ENCODE measurements at regions not wholly inside any gene's neighbourhood (a gene's known extent, or its start where the extent isn't known, plus 50 kb on each side); places are given as distances from the start of the nearest gene placed in this dataset.

DNA sequence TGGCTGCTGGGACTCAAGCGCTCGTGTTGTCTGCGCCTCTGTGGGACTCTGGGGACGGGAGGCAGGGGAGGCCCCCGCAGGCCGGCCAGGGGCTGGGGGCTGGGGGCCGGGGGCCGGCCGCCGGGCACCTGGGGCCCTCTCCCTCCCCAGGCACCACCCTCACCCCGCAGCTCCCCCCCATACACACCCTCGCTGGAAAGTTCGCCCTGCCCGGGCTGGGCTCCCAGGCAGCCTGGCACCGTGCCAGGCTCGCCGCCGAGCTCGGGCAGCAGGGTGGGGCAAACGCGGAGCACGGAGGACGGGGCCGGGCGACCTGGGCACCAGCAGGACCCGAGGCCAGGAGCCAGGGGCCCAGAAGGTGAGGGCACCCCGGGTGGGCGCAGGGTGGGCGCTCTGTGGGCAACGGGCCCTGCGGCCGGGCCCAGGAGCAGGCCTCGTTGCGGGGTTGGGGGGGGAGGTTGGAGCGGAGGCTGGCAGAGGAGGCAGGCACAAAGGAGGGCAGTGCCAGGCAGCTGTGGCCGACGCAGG lies 76.7 kb upstream of the WNT7B start (continued):
- TF ChIP-seq ZNF70 (CRISPR knock-in tag; IDR thresholded peaks at IDR 0.05), result no peak
- TF ChIP-seq ZFP30 (CRISPR knock-in tag; IDR thresholded peaks at IDR 0.05), result no peak
- no peak for TF ChIP-seq BACH2 (CRISPR knock-in tag; IDR thresholded peaks at IDR 0.05; ENCODE audit: borderline replicate concordance)
- no peak for TF ChIP-seq OSR1 (CRISPR knock-in tag; IDR thresholded peaks at IDR 0.05)
- TF ChIP-seq POU6F1 (CRISPR knock-in tag; IDR thresholded peaks at IDR 0.05; ENCODE audit: borderline replicate concordance, low read depth), result no peak
- no peak for TF ChIP-seq TOX (CRISPR knock-in tag; IDR thresholded peaks at IDR 0.05; ENCODE audit: borderline replicate concordance)
- no peak for TF ChIP-seq ZFP3 (CRISPR knock-in tag; IDR thresholded peaks at IDR 0.05)
- no peak for TF ChIP-seq PPARA (CRISPR knock-in tag; IDR thresholded peaks at IDR 0.05; ENCODE audit: borderline replicate concordance)

GRCh38 chr22:46054091-46055073 lies 77.4 kb upstream of the WNT7B start:
- ATAC-seq, result peak; percentile 68
- TF ChIP-seq GLIS3 (CRISPR knock-in tag; IDR thresholded peaks at IDR 0.05), result peak; percentile 49; the same call in 1 of the 2 replicates
- TF ChIP-seq ESRRG (CRISPR knock-in tag; IDR thresholded peaks at IDR 0.05), result no peak
- TF ChIP-seq CREB5 (CRISPR knock-in tag; IDR thresholded peaks at IDR 0.05; ENCODE audit: low read depth), result no peak
- peak; percentile 41; the same call in 1 of the 2 replicates for TF ChIP-seq CSDC2 (CRISPR knock-in tag; IDR thresholded peaks at IDR 0.05)

DNA sequence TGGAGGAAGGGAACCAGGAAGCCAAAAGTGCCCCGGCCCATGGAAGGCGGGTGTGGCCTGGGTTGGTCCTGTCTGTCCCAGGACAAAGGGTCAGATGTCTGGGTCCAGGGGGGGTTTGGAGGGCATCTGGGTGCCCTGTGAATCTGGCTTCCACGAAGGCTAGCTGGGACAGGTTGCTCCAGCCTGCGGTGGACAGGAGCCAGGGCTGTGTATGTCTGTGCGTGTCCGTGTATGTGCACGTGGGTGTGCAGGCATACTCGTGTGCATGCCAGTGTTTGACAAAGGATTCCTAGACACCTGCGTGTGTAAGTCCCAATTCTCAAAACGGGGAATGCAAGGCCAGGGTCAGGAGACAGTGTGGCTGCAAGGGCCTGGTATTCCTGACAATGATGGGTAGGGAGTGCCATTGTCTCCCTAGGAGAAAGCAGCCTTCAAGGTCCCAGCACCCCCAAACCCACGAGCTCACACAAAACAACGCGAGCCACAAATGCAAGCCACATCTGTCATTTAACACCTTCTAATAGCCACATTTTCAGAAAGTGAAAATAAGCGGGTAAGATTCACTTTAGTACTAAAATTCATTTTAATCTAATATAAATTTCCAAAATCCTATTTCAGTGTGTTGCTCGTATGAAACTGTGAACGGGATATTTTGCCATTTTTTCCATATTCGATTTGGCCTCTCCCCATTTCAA lies 78.4 kb upstream of the WNT7B start:
- ATAC-seq, result no peak; the same call in 2 of the 3 replicates
- no peak for TF ChIP-seq ARNTL (CRISPR knock-in tag; IDR thresholded peaks at IDR 0.05; ENCODE audit: borderline replicate concordance, low read depth)
- TF ChIP-seq PPARA (CRISPR knock-in tag; IDR thresholded peaks at IDR 0.05; ENCODE audit: borderline replicate concordance), result no peak
- TF ChIP-seq ZNF8 (CRISPR knock-in tag; IDR thresholded peaks at IDR 0.05), result no peak
- TF ChIP-seq CSDC2 (CRISPR knock-in tag; IDR thresholded peaks at IDR 0.05), result no peak
- TF ChIP-seq OSR1 (CRISPR knock-in tag; IDR thresholded peaks at IDR 0.05), result no peak

DNA sequence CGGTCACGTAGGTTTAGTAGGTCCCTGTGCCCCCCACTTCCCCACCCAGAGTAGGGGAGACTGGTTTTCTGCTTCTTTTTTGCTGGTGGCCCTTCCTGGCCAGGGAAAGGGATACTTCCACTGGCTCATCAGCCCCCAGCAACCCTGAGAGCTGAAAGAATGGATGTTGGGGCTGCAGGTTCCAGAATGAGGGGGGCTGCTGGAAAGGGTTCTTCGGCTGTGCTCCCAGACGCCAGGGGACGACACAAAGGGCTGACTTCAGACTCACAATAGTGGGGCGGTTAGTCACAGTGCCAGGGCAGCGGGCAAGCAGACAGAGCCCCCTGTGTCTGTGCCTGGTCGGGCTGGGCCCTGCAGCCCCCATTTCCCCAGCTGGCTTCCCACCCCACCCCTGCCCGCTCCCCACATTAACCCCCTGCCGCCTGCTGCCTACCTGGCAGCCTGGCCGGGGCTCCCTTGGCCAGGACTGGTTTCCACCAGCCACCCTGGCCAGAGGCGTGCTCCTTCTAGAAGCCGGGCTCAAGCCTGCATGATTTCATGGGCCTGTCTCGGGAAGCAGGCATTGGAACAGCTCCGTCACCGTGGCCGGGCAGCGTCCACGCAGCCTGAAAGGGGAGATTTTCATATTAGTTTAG lies 79.1 kb upstream of the WNT7B start:
- TF ChIP-seq ZFP30 (CRISPR knock-in tag; IDR thresholded peaks at IDR 0.05), result no peak
- TF ChIP-seq ARNTL (CRISPR knock-in tag; IDR thresholded peaks at IDR 0.05; ENCODE audit: borderline replicate concordance, low read depth), result no peak
- no peak for TF ChIP-seq SNAI2 (CRISPR knock-in tag; IDR thresholded peaks at IDR 0.05)
- no peak for TF ChIP-seq TOX (CRISPR knock-in tag; IDR thresholded peaks at IDR 0.05; ENCODE audit: borderline replicate concordance)
- TF ChIP-seq, protein P1, sequence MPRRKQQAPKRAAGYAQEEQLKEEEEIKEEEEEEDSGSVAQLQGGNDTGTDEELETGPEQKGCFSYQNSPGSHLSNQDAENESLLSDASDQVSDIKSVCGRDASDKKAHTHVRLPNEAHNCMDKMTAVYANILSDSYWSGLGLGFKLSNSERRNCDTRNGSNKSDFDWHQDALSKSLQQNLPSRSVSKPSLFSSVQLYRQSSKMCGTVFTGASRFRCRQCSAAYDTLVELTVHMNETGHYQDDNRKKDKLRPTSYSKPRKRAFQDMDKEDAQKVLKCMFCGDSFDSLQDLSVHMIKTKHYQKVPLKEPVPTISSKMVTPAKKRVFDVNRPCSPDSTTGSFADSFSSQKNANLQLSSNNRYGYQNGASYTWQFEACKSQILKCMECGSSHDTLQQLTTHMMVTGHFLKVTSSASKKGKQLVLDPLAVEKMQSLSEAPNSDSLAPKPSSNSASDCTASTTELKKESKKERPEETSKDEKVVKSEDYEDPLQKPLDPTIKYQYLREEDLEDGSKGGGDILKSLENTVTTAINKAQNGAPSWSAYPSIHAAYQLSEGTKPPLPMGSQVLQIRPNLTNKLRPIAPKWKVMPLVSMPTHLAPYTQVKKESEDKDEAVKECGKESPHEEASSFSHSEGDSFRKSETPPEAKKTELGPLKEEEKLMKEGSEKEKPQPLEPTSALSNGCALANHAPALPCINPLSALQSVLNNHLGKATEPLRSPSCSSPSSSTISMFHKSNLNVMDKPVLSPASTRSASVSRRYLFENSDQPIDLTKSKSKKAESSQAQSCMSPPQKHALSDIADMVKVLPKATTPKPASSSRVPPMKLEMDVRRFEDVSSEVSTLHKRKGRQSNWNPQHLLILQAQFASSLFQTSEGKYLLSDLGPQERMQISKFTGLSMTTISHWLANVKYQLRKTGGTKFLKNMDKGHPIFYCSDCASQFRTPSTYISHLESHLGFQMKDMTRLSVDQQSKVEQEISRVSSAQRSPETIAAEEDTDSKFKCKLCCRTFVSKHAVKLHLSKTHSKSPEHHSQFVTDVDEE (CRISPR knock-in tag; IDR thresholded peaks at IDR 0.05), result no peak
- TF ChIP-seq ISL1 (CRISPR knock-in tag; IDR thresholded peaks at IDR 0.05), result no peak
- TF ChIP-seq, protein P2, sequence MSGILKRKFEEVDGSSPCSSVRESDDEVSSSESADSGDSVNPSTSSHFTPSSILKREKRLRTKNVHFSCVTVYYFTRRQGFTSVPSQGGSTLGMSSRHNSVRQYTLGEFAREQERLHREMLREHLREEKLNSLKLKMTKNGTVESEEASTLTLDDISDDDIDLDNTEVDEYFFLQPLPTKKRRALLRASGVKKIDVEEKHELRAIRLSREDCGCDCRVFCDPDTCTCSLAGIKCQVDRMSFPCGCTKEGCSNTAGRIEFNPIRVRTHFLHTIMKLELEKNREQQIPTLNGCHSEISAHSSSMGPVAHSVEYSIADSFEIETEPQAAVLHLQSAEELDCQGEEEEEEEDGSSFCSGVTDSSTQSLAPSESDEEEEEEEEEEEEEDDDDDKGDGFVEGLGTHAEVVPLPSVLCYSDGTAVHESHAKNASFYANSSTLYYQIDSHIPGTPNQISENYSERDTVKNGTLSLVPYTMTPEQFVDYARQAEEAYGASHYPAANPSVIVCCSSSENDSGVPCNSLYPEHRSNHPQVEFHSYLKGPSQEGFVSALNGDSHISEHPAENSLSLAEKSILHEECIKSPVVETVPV (CRISPR knock-in tag; IDR thresholded peaks at IDR 0.05), result no peak
- no peak for TF ChIP-seq TCF4 (CRISPR knock-in tag; IDR thresholded peaks at IDR 0.05; ENCODE audit: borderline replicate concordance)
- no peak for TF ChIP-seq RARB (CRISPR knock-in tag; IDR thresholded peaks at IDR 0.05)
- no peak for TF ChIP-seq GLIS3 (CRISPR knock-in tag; IDR thresholded peaks at IDR 0.05)
- no peak for TF ChIP-seq PPARA (CRISPR knock-in tag; IDR thresholded peaks at IDR 0.05; ENCODE audit: borderline replicate concordance)
- TF ChIP-seq ESRRG (CRISPR knock-in tag; IDR thresholded peaks at IDR 0.05), result no peak
- no peak for TF ChIP-seq ZC3H10 (CRISPR knock-in tag; IDR thresholded peaks at IDR 0.05)
- no peak for TF ChIP-seq POU6F1 (CRISPR knock-in tag; IDR thresholded peaks at IDR 0.05; ENCODE audit: borderline replicate concordance, low read depth)
- ATAC-seq, result peak; percentile 11
